Prostate gland (tissue), 2 donors: ENCODE measurements at regions not wholly inside any gene's neighbourhood (a gene's known extent, or its start where the extent isn't known, plus 50 kb on each side); places are given as distances from the start of the nearest gene placed in this dataset.

Experiments used
- DNase-seq: peaks from one replicate; pipeline ENCODE4 v3.0.0-alpha.2; 2019; ENCODE audit warnings: low spot score
- H3K27ac ChIP-seq, 2 donors: fragments of 200-600 bp; sonication (generic); 2 replicates each; pipeline ENCODE4 v1.5.1; 2017 to 2019
- H3K27me3 ChIP-seq: fragments of 200-600 bp; sonication (generic); replicated peaks from 2 replicates; pipeline ENCODE4 v1.5.1; 2019; ENCODE audit not compliant: insufficient read depth
- H3K36me3 ChIP-seq, 2 donors: fragments of 200-600 bp; sonication (generic); 1 replicate in 1 of 2; 2 replicates in 1 of 2; pipeline versions ENCODE4 v1.5.1 to v1.8.1; 2017 to 2019
- H3K4me1 ChIP-seq: fragments of 200-600 bp; sonication (generic); replicated peaks from 2 replicates; pipeline ENCODE4 v1.5.1; 2019
- H3K4me3 ChIP-seq, 2 donors: fragments of 200-600 bp; sonication (generic); 2 replicates each; pipeline ENCODE4 v1.5.1; 2017 to 2019
- H3K9me3 ChIP-seq: fragments of 200-600 bp; sonication (generic); 2 replicates; pipeline ENCODE4 v1.5.1; 2017
- POLR2A ChIP-seq: fragments of 450-650 bp; IDR thresholded peaks from one replicate; pipeline ENCODE4 v1.6.1; 2016; ENCODE audit warnings: antibody characterized with exemption, mild to moderate bottlenecking
- POLR2AphosphoS5 ChIP-seq: sonication (generic); formaldehyde crosslinking; IDR thresholded peaks from one replicate; pipeline ENCODE4 v1.6.1; 2017; ENCODE audit warnings: antibody characterized with exemption
- WGBS: methylation state at CpG from one replicate; pipeline ENCODE4 v1.1.5; 2018; 5-methylcytosine and 5-hydroxymethylcytosine counted together
- intact Hi-C: fragments of 100-400 bp; cut with DNase I; formaldehyde crosslinking; loops from one replicate; pipeline ENCODE4 v1.14.2; 2022
- TF ChIP-seq, protein P1 (sequence below), 4 experiments: fragments of 200-600 bp in 2 of 4; fragments of 450-650 bp in 2 of 4; sonication (generic) in 2 of 4; IDR thresholded peaks; 1 replicate in 3 of 4; 2 replicates in 1 of 4; pipeline ENCODE4 v1.5.1; 2016 to 2019; ENCODE audit warnings: antibody characterized with exemption in 4 of 4, mild to moderate bottlenecking in 2 of 4, moderate library complexity in 2 of 4

DNA sequence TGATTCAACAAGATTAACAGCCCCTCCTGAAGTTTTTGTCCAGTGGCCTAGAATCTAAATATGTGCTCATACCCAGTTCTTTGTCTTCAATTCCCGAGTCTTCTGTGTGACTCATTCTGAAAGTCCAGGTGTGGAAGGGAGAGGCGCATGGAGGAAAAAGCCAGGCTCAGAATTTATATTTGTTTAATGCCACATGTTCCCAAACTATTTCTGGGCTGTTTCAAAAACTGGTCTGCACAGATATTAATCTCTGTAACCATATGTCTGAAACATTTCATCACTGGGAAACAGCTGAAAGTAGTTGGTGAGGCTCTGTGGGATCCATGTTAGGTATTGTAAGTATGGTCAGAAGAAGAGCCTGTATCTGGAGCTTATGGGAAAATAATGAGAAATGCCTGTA is 266.0 kb downstream of the PAX1 start:
- no peak for TF ChIP-seq POLR2AphosphoS5
- no peak for TF ChIP-seq POLR2A
- TF ChIP-seq, protein P1, sequence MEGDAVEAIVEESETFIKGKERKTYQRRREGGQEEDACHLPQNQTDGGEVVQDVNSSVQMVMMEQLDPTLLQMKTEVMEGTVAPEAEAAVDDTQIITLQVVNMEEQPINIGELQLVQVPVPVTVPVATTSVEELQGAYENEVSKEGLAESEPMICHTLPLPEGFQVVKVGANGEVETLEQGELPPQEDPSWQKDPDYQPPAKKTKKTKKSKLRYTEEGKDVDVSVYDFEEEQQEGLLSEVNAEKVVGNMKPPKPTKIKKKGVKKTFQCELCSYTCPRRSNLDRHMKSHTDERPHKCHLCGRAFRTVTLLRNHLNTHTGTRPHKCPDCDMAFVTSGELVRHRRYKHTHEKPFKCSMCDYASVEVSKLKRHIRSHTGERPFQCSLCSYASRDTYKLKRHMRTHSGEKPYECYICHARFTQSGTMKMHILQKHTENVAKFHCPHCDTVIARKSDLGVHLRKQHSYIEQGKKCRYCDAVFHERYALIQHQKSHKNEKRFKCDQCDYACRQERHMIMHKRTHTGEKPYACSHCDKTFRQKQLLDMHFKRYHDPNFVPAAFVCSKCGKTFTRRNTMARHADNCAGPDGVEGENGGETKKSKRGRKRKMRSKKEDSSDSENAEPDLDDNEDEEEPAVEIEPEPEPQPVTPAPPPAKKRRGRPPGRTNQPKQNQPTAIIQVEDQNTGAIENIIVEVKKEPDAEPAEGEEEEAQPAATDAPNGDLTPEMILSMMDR (IDR thresholded peaks at IDR 0.05) = no peak
- H3K4me3 ChIP-seq = no peak overlapping the region
- no peaks in the 10 kb centered on the region for H3K36me3 ChIP-seq
- no peaks in the 10 kb centered on the region for H3K4me1 ChIP-seq
- no peaks in the 10 kb centered on the region for H3K9me3 ChIP-seq
- DNase-seq = no peak
- H3K27ac ChIP-seq = no peak overlapping the region
- intact Hi-C loops = no loop called here
- 74% methylated on average over 2 of the region's 2 CpGs for WGBS
- no peaks in the 10 kb centered on the region for H3K27me3 ChIP-seq

DNA sequence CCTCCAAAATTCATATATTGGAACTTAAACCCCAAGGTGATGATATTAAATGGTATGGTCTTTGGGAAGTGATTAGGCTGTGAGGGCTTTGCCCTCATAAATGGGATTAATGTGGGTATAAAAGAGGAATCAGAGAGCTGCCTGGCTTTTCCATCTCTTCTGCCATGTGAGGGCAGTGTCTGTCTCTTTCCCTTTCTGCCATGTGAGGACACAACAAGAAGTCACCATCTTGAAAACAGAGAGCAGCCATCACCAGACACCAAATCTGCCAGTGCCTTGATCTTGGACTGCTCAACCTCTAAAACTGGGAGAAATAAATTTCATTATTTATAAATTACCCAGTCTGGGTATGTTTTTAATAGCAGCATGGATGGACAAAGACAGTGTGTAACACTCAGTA is 263.0 kb downstream of the PAX1 start:
- no peaks in the 10 kb centered on the region for H3K27me3 ChIP-seq
- no peaks in the 10 kb centered on the region for H3K9me3 ChIP-seq
- H3K27ac ChIP-seq = no peak overlapping the region
- no peaks in the 10 kb centered on the region for H3K36me3 ChIP-seq
- DNase-seq = no peak
- H3K4me3 ChIP-seq = no peak overlapping the region
- H3K4me1 ChIP-seq = no peaks in the 10 kb centered on the region
- no peak for TF ChIP-seq POLR2AphosphoS5
- no peak for TF ChIP-seq POLR2A
- TF ChIP-seq, protein P1 (IDR thresholded peaks at IDR 0.05) = no peak
- intact Hi-C loops = no loop called here

DNA sequence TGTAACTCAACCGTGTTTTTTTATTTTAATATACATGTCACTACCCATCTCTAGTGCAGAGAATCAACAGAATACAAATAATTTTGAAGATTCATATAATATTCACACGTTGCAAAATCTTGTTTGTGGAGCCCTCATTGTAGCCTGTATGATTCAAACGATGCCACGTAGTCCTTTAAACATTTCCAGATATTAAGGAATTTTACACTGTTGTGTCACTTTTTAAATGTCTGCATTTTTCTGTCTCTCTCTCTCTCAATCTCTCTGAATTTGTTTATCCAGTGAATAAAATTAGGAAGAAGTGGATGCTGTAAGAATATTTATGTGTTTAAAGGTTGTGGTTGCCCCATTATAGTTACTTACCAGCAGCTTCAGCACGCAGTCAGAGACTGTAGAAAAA is 262.0 kb downstream of the PAX1 start:
- Histone ChIP-seq H3K9me3 (no peaks in the 10 kb centered on the region), H3K4me1 (no peaks in the 10 kb centered on the region), H3K36me3 (no peaks in the 10 kb centered on the region), H3K27me3 (no peaks in the 10 kb centered on the region), H3K4me3 (no peak overlapping the region), H3K27ac (no peak overlapping the region)
- TF ChIP-seq, protein P1 (IDR thresholded peaks at IDR 0.05) = no peak
- no peak for TF ChIP-seq POLR2A
- TF ChIP-seq POLR2AphosphoS5 = no peak
- 78% methylated on average over 5 of the region's 5 CpGs for WGBS
- intact Hi-C loops = no loop called here
- no peak for DNase-seq

DNA sequence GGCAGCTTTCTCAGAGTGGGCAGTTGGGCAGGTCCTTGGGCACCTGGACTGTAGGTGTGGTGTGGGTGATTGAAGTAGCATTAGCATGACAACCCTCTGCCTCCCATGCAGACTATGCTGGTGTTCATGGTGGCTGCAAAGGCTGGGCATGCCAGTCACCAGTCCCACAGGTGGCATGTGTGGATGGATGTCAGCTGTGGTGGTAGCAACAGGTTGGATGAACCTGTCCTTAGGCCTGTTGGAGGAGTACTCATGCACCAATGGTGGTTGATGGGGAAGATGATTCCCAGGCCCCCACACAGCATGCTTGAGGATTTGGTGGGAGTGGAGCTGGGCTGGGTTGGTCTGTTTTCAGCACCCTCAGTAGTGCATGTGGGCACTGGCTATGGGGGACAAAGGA is 251.1 kb downstream of the PAX1 start:
- DNase-seq = no peak
- Histone ChIP-seq H3K4me3 (no peak overlapping the region), H3K9me3 (no peaks in the 10 kb centered on the region), H3K27ac (no peak overlapping the region), H3K27me3 (no peaks in the 10 kb centered on the region), H3K36me3 (no peaks in the 10 kb centered on the region), H3K4me1 (no peaks in the 10 kb centered on the region)
- intact Hi-C loops = no loop called here
- no peak for TF ChIP-seq POLR2AphosphoS5
- no peak for TF ChIP-seq POLR2A
- TF ChIP-seq, protein P1 (IDR thresholded peaks at IDR 0.05) = no peak

DNA sequence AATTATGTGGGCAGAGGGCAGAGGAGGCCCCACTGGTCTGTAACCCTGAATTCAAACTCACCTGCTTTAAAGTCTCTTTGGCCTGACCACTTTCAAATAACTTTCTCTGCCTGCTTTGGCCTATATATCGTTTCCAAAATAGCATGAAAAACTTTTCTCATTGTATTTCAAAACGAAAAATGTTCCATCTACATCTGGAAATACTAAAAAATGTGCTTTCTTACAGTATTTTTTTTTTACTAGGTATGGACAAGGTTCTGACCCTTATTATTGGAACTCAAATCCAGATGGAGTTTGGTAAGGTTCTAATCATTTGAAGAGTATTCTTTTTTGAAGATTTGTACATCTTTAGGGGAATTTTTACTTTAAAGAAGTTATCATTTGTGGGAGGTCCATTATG is 241.9 kb downstream of the PAX1 start:
- TF ChIP-seq POLR2A (no peak), POLR2AphosphoS5 (no peak)
- TF ChIP-seq, protein P1 (IDR thresholded peaks at IDR 0.05) = no peak
- no peaks in the 10 kb centered on the region for H3K4me1 ChIP-seq
- intact Hi-C loops = no loop called here
- H3K4me3 ChIP-seq = no peak overlapping the region
- no peak for DNase-seq
- H3K36me3 ChIP-seq = no peaks in the 10 kb centered on the region
- no peak overlapping the region for H3K27ac ChIP-seq
- H3K27me3 ChIP-seq = no peaks in the 10 kb centered on the region
- 67% methylated on average over 2 of the region's 2 CpGs for WGBS
- no peaks in the 10 kb centered on the region for H3K9me3 ChIP-seq
